GM21786 (cell line): ENCODE measurements at regions not wholly inside any gene's neighbourhood (a gene's known extent, or its start where the extent isn't known, plus 50 kb on each side); places are given as distances from the start of the nearest gene placed in this dataset.

Source experiments
- ATAC-seq: cut with Tn5 transposase; IDR thresholded peaks from one replicate; pipeline ENCODE4 v1.9.1; 2021; ENCODE audit not compliant: unreplicated experiment

GRCh38 chr13:26967119-26968038, 204.2 kb downstream of the USP12 start:
- no peak for ATAC-seq

DNA sequence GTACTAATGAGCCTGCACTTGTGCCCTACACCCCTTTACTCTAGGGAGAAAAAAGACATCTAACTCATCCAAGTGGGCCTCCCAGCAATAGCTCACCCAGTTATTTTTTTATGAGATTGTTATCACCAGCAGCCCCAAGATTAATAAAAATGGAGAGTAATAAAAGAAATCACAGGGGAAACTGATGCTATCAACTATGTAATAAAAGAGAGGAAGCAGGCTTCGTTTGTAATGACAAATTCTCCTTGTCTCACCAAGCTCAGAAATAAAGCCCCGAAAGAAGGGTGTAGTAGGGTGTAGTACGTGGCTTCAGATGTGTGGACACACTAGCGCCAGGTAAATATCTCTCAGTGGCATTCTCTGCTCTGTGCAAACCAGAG, 204.9 kb downstream of the USP12 start:
- ATAC-seq = no peak

DNA sequence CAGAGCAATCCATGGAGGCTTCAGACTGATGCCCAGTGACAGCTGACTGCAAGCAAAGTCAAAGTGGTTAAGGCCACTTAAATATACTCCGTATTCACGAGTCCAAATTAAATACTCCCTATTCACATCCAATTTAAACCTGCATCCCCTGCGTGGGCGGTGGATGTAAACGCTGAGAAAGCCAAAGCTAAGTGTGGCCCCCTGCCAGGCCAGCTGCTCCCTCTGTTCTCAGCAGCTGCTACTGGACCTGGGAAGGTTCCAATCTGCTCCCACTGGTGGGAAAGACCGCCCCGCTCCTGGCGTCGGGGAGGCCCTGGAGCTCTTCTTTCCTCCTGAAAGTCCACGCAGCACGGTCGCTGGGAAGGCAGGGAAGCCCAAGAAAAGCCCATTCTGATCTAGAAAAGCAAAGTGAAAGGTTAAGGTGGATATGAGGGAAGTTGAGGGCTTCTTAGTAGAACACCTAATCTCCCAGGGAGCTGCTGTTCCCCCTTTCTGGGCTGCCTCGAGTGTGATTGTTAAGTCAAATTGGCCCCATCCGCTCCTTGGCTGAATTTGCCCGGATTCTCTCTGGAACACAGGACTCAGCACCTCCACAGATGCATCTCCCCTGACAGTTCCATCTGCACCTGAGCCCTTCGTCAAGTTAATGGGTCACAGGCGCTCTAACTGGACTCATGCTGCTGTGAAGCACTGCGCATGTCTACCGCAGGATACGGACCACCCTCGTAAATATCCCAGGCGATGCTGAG, 205.5 kb downstream of the USP12 start:
- ATAC-seq = no peak

GRCh38 chr13:26964278-26965250, 204.0 kb upstream of the GPR12 start:
- peak; percentile 45 for ATAC-seq

DNA sequence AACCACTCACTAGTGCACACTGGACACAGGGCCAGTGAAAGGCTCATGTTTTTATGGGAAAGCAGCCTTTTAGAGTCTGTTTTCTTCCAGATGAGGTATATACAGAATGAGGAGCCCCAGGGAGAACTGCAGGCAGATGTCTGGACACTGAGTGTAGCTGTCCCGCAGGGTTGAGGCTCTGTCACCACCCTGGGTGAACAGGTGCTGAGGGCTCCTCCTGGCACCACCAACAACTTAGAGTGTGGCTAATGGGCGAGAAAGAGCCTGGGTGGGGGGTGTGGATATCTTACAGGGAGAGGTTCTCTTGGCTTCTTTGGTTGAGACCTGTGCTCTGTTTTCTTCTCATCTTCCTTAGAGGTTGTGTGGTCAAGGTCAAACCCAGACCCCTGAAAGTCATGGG, 202.1 kb upstream of the GPR12 start:
- ATAC-seq = no peak

DNA sequence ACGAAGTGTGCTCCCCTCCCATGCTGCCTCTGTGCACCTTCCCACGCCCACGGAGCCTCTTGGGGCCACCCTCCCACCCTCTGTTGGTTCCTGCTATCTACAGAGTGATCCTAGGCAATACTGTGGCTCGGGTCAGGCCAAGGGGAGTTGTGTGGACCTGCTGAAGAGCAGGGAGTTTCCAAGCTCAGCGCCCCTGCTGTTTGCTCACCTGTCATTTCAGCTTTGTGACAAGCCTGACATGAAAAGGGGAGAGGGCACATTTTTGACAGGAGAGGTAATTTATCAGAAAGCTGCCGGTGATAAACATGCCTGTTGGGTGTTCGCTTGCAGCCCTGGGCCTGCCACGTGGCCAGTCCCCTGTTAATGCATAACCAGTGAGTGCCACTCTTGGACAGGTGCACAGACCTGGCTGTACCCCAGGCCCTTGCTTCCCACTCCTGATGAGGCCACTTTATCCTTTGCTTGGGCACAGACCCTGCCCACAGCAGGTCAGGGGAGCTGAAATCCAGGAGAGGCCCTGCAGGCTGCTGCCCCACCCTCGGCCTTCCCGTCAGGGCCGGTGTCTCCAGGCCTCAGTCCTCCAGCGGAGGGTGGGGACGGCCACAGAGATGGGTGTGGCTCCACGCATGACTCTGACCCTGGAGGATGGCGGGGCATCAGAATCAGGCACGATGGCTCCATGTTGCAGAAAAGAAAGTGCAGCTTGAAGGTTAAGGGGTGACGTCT, 201.5 kb upstream of the GPR12 start:
- no peak for ATAC-seq

DNA sequence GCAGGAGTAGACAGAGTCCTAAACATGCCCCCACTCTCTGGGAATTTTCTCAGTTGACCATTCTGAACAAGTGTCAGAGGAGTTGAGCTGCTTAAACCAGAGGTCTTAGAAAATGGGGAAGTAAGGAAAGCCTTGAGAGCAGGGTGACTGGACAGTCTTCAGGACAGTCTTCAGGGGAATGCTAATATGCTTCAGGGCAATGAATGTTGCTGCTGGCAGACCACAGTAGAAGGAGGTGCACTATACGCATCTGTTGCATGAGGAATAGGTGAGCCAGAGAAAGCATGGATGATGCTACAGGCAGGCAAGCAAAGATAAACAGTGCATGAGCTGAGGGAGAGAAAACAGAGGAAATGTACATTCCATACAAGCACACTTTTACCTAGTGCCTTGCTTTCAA, 196.6 kb upstream of the GPR12 start:
- no peak for ATAC-seq

DNA sequence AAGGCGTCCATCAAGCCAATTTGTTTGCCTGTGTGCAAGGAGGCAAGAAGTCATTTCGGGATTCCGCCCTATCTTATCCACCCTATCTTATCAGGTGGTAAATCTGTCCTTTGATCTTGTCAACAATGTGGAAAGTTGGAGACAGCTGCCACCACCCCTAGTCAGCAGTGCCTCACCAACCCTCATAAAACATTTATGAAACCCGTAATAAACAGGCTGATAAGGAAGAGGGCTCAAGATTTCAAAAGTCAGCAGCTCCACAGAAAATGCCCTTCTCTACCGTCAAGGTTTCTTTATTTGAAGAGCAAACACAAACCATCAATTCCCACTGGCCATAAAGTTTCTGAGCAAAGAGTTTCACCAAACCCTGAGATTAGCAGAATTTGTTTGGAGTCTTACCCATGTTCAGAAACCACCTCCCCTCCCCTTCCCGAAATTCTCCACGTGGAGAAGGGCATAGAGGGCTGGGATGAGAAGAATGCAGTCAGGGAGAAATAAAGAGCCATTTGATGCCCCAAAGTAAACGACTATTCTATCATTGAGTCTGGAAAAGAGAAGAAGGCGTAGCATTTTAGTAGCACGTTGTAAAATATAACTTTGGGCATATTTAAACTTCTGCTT, 196.0 kb upstream of the GPR12 start:
- no peak for ATAC-seq

GRCh38 chr13:26954976-26955375, 194.4 kb upstream of the GPR12 start:
- no peak for ATAC-seq

DNA sequence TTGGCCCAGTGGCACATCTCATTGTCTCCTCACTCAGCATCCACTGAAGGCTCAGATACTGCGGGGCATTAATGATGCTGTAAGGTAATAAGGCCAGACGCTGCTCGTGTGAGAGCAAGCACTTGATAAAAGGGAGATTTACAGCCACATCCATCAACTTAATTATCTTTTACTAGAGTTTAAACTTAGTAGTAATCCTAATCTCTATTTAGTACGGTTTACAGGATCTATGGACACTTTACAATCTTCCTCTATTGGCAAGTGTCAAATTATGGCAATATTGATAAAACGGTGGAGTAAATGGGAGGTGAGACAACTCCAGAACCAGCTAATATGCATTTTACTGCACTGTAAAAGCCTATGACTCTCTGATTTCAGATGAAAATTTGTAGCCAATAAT, 192.7 kb upstream of the GPR12 start:
- no peak for ATAC-seq

- no peak for ATAC-seq
These were observed 192.1 kb upstream of the GPR12 start for GRCh38 chr13:26952551-26953143.

DNA sequence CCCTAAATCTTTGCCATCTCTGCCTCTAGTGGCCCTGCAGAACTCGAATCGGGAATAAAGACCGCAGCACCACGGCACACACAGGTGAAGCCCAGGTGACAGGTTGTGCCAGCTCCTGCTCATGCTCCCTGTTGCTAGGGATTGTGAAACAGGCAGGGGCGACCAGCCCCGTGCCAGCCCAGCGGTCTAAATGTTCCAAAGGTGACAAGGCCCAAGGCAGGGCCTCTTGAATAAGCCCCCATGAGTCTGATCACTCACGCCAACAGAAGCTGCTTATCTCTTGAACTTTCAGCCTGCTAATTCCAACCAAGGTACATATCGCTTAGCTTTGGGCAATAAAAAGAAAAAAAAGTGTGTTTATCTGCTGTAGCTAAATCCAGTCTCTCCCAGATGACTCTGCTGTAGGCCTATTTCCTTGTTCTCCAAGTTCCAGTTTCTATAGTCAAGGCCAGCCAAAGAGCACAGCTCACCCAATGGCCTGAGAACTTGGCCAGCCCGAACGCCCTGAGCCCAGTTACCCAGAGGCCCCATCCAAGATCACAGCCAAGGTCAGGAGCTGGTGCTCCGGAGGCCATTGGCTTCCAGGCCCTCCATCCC, 191.1 kb upstream of the GPR12 start:
- ATAC-seq = no peak

DNA sequence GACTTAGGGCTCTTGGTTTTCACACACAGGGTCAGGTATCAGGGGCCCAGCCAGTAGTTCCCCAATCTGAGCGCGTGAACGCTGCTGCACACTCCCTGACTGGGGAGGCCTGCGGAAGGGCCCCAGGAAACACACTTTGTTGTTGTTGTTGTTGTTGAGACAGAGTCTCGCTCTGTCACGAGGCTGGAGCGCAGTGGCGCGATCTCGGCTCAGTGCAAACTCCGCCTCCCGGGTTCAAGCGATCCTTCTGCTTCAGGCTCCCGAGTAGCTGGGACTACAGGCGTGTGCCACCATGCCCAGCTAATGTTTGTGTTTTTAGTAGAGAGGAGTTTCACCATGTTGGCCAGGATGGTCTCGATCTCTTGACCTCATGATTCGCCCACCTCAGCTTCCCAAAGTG, 190.4 kb upstream of the GPR12 start:
- ATAC-seq = no peak

- no peak for ATAC-seq
These were observed 190.0 kb upstream of the GPR12 start for GRCh38 chr13:26950546-26950945.

- ATAC-seq = no peak
These were observed 189.3 kb upstream of the GPR12 start for GRCh38 chr13:26949701-26950502.

DNA sequence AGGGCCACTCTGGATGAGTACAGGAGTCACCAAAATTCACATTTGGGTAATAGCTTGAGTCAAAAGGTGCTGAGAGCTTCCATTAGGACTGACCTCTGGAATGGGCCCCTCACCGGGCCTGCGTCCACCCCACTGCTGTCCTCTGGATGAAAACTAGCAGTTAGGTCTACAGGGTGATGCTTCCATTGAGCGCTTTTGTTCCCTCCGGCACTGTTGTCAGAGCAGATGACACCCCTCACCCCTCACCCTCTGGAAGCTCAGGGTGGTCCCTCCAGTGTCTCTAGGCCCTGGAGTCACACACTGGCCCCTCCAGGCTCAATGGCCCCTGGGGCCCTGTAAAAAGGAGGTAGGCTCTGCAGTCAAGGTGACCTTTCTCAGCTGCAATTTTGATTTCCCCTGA, 187.8 kb upstream of the GPR12 start:
- ATAC-seq = no peak

DNA sequence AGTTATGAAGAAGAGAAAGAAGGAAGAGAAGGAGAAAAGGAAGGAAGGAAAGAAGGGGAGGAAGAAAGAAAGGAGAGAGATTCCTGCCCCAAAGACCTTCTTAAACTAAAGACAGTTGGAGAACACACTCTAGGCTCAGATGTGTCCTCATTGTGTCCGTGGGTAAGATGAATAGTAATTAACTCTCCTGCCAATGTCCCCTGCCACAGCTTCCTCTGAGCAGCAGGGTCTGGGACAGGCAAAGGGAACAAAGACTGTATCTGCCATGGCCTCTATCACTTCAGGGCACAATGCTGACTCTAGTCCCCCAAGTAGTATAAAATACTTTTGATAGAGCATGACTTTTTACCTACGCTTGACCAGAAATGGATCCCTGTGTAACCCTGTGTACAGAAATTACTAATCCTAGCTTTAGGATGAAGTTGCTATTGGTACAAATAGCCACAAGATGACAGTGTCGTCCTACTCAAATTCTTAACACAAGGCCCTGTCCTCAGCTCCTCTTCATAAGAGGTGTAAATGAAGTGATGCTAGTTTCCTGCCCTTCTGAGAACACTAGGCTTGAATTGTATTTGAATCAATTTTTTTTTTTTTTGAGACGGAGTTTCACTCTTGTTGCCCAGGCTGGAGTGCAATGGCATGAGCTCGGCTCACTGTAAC, 186.2 kb upstream of the GPR12 start:
- peak; percentile 52 for ATAC-seq

DNA sequence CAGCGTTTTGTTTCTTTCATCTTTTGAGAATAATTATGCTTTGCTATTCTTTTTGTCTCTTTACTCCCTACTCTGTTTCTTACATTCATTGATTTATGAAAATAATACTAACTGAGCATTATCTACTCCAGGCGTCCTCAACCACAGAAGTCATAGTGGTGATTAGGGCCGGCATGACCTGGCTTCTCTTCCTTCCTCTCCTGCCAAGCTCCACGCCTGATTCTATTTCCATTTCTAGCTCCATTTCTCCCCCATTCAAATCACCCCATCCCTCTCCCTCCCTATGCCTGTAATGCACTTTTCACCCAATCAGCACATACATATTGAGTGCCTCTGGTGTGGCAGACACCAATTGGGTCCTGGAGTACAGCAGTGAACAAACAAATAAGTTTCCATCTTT, 183.2 kb upstream of the GPR12 start:
- ATAC-seq = no peak
